NCI-H510A (cell line): ENCODE measurements at regions not wholly inside any gene's neighbourhood (a gene's known extent, or its start where the extent isn't known, plus 50 kb on each side); places are given as distances from the start of the nearest gene placed in this dataset.

ENCODE experiments used
- DNase-seq: peaks from one replicate; lab custom pipeline; 2025; lab: John Stamatoyannopoulos, UW

DNA sequence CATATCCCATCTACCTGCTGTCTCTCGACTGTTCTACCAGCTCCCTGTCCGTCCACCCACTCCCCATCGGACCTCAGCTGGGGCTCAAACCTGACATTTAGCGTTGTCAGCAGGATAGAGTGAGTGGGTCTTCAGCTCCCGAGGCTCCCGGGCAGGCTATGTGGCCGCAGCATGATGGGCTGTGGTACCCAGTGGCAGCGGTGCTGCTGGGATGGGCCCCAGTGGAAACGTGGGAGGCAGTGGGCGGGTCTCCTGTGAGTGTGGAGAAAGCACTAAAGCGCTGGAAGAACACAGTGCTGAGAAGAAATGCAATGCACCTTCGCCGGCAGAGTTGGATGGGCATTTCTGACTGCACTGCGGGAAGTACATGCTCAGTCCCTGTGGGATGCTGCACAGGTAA is 204.8 kb upstream of the SYT4 start:
- DNase-seq, result no peak

DNA sequence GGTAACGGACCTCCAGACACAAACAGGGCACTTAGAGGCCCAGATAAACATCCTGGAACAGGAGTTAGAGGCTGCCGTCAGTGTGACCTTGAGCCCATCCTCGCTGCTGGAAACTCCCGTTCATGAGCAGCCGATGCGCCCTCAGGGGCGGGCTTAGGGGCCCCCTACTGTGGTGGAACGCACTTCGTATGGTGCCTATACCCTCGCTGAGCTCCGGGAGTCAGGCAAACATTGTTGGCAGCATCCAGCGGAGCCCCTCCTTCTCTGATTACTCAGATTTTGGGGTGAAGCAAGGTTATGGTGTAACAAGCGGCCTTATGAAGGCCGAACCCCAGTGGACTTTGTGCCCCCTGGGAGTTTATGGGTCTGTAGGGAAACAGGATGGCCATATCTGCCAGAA is 205.3 kb upstream of the SYT4 start:
- no peak for DNase-seq

DNA sequence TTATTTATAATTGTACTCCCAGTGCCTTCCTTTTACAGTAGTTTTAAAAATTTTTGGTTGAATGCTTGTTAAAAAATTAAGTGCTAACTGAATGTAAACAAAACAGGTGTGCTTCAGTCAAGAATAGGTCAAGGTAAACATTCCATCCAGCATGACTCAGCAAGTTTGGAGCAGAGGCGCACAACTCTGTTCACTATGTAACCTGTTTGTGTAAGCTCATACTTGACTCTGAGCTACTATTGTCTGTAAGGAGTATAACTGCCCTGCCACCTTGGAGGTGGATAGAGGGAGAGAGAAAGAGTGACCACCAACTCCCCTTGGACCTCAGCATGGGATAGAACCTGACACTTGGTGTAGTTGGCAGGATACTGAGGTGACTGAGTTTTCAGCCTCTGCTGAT is 207.4 kb upstream of the SYT4 start:
- DNase-seq, result peak; percentile 42

DNA sequence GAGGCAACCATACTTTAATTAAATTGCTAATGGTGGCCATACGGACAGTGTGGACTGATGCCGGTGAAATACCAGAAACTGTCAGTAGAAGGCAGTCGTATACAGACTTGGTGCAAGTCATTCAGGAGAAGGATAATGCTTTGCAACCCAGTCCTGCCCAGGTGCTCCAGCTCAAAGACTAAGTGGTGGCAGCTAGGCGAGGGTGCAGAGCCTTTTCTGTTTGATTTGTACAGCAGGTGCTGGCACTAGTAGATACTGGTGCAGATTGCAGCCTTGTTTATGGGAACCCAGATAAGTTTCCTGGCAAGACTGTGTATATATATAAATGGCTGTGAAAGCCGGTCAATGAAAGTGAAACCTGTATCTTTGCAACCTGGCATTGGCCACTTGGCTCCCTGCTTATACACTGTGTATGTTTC is 208.3 kb upstream of the SYT4 start:
- peak; percentile 64 for DNase-seq

DNA sequence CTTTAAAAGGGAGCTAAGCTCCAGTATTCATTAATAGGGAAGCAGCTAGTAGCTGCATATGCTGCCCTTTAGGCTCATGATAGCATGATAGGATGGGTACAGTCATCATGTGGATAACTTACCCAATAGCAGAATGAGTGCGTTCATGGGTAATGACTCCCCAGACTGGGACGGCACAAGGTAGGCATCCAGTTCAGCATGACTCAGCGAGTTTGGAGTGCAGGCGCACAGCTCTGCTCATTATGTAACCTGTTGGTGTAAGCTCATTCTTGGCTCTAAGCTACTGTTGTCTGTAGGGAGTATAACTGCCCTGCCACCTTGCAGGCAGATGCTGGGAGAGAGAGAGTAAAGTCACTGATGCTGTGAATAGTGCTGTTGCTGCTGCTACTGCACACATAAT is 209.2 kb upstream of the SYT4 start:
- peak; percentile 14 for DNase-seq

DNA sequence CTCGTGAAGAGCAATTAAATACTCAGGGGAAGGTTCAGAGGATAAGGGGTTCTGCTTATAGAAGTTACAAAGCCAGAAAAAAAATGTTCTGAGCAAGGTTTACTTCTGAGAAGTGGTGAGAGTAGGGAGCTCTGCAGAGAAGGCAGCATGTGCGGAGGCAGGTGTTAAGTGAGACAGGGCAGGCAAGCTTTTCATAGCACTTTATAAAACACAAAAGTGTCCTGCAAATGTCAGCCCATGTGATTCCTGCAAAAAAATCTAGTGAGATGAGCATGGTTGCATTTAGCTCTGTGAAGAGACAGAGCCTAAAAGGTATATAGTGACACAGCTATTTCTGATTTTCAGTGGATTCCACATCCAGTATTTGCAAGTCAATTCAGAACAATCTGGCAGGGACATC is 223.8 kb upstream of the SYT4 start:
- no peak for DNase-seq

DNA sequence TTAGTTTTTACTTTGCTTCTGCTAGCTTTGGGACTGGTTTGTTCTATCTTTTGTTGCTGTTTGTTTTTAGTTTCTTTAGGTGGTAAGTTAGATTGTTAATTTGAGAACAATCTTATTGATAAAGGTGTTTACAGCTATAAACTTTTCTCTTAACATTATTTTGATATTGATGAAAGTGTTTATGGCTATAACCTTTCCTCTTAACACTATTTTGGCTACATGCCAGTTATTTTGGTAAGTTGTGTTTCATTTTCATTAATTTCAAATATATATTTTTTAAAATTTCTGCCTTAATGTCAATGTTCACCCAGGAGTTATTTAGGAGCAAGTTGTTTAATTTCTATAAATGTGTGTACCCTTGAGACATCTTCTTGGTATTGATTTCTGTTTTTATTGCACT is 229.6 kb upstream of the SYT4 start:
- no peak for DNase-seq

DNA sequence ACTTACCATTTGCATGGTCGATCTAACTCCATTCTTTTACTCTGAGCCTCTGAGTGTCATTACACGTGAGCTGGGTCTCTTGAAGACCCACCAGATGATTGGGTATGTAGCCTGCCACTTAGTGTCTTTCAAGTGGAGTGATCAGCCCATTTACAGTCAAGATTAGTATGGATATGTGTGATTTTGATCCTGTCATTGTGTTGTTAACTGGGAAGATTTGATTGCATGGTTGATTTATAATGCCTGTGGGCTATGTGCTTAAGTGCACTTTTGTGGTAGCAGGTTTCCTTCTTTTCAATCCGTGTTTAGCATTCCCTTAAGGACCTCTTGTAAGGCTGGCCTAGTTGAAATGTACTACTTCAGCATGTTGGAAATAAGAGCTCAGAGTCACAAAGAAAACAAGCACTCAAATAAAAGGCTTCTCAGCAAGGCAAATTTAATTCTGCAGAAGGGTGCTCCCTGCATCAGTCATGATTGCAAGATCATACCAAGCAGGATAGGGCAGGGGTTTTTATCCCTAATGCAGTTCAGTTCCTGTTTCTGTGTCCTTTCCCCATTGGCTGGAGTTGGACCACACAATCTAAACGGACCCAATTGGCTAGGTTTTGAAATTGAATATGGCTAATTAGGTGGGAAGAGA is 230.7 kb upstream of the SYT4 start:
- DNase-seq, result no peak

DNA sequence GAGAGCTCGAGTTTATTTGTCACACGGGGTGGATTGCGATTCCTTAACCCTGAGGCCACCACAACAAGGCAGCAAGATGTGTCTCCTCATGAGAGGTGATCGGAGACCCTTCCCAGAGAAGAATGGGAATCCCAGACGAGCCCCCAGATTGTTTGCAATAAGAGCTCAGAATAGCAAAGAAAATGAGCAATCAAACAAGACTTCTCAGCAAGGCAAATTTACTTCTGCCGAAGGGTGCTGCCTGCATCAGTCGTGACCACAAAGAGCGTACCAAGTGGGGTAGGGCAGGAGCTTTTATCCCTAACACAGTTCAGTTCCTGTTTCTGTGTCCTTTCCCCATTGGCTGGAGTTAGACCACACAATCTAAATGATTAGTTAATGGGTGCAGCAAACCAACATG is 237.5 kb upstream of the SYT4 start:
- no peak for DNase-seq

DNA sequence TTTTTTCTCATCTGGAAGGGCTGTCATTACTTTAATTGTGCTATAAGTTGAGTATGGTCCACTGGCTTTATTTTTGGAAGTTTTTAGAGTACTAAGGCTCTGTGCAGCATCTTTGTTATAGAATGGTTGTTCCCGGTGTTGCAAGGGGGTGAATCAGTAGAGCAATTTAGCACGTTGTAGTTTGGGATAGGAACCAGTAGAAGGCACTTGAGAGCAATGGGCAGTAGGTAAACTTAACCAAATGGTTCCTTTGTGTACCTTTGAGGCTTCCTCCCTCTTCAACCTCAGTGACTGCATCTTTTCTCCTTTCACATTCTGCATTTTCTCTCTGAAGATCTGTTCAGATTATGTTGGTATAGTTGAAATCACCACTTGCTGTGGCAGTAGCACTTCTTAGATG is 238.2 kb upstream of the SYT4 start:
- no peak for DNase-seq

DNA sequence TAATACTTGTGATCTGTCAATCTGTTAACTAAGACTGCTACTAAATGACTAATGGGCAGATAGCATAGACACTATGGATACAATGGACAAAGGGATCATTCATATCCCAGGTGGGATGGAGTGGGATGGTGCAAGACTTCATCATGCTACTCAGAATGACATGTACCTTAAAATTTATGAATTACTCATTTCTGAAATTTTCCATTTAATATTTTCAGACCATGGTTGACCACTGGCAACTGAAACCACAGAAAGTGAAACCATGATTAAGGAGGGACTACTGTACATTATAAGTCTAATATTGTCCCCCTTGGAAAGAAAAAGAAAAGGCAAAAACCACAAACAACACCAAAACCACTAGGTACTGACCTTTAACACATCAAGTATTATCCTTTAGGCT is 247.0 kb upstream of the SYT4 start:
- no peak for DNase-seq

DNA sequence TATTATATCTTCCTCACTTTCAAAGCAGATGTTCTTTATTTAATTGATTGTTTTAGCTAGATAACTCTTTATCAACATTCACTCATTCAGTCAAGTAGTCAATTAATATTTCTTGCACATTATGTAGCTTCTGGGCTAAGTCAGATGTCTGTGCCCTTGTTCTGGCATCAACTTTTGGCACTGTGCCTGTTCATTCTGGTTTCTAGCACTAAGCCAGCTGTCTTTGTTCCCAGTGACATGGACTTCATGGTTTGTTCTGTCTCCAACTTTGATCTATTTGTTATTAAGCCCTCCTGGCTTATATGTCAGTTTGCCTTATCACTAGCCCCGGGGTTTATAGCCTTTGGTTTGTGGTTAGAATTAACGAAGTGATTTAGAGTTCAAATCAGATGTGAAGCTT is 247.9 kb upstream of the SYT4 start:
- DNase-seq, result no peak

DNA sequence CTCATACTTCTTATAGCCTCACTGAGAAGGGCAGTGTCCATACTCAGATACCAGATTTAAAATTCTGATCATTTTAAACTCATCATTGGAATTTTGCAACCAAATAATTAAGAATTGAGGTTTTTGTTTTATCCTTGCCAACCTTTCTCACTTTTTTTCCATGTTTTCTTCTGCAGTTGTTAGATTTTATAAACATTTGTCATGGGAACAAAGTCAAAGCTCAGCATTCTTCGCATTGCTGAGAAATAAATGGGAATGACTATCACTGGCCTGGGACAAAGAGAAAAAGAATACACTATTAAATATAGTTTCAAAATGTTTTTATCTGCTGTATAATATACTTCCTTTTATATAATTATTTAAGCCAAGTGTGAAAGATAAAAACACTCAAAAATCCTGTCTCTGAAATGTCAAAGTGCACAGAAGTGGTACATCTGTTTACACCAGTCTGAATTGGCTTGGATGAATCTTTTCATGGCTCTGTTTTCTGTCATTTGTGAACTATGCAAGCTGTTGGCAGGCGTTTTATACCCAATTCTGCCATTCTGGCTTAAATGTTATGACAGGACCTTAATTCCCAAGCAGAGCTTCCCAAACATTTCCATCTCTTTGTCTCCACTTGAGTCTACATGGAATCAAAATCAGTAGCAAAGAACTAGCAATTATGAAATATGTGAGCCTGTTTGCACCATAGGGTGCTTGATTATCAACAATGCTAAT is 249.3 kb upstream of the SYT4 start:
- DNase-seq, result no peak

DNA sequence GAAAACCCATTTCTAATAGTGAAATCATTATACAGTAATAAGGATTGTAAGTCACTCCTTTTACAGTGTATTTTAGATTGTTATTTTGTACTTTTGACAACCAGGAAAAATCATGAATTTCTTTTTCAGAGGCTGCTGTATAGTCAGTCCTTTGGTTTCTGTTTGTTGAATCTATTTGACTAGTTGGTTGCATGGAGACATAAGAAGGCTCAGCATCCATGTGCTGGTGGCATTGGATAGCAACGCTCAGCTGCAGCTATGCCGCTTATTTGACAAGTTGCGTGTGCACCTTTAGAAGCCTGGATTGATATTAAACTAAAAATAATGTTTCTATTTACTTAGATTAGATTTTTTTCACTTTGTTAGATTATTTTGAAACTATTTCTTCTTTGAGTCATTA is 254.1 kb upstream of the SYT4 start:
- no peak for DNase-seq

DNA sequence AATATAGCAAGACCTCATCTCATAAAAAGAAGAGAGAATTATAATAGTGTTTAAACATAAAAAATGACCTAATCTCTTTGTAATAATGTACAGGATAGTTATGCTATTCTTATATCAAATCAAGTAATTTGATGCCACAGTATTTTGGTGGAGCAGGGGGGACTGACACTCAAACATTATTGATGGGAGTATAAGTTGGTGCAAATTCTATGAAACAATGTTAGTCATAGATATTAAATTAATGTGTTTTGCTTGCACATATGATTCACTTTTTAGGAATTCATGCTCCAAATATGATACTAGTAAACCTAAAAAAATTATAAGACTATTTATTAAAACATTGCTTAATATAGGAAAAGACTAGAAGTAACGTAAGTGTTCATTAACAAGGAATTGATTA is 256.1 kb upstream of the SYT4 start:
- no peak for DNase-seq

DNA sequence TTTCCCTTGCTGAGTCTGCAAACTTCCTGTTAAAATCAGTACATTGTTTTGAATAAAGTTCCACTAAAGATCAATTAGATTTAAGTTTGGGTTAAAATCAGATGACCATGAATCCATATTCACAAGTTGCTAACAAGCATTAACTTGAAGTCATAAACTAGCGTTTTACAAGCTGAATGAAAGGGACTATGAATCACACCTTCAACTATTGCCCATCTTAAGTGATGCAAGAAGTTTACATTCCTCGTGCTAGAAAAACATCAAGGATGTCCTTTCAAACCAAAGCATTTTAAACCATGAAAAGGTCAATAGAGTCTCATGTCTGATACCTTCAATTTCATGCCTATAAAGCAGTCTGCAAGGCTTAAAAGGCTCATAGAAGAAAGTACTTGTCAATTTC is 257.2 kb upstream of the SYT4 start:
- no peak for DNase-seq

DNA sequence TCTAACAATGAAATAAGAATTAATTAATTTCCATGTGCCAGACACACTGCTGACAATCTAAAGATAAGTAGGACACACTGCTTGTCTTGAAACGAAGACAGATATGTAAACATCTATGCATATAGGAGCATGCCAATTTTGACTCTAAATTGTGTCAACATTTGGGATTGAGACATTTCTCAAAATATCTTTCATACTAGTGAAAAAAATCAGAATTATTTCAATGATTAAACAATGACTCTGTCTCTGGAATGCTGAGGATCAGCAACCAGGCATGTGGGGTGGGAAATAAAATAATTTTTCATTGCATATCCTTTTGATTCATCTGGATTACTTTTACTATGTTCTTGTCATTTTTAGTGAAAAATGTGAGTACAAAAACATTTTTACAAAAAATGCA is 262.6 kb upstream of the SYT4 start:
- DNase-seq, result no peak

DNA sequence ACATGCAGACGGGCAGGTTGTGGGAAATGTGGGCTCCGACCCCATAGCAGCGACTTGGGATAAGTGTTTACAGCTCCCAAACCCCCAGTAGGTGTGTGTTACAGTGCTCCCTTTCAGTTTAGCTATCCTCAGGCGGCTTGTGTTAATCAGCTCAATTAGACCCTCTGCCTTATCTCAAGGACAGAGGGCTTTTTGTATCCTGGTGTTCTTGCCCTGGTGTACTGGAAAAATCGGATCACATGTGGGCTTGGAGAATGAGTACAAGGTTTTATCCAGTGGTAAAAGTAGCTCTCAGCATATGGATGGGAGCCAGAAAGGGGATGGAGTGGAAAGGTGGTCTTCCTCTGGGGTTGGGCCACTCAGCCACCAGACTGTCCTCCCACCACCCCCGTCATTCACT is 264.7 kb upstream of the SYT4 start:
- no peak for DNase-seq

DNA sequence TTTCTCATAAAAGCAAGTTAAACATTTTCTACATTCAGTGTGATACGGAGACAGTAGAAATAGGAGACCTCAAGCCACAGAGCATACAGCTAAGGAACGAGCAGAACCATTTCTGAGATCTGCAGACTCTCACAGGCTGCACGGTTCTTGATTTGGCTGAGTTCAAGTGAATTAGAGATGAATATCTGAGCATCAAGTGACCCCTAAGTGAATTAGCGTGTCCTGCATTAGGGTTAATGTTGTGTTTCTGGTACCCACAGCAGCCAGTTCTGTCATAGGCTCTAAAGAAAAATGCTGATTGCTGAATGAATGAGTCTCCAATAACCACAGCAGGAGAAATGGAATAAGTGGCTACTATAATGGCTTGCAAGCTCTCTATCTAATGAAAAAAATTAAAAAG is 265.9 kb upstream of the SYT4 start:
- no peak for DNase-seq

DNA sequence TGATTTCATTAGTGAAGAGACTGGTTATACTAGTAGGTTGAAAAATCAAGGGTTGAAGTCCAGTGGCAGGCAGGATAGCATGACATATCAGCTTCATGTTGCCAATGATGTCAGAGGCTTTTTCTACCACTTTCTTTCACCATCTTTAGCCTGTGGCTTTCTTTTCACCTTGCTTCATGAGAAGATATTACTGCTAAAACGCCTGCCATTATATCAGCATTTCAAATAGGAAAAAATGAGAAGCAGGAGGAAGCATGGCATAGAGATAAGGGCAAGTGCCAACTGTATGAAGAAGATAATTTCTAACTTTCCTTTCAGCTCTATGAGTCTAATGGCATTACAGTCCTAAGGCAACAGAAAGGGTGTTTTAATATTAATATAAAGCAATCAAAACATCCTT is 270.2 kb upstream of the SYT4 start:
- DNase-seq, result no peak

DNA sequence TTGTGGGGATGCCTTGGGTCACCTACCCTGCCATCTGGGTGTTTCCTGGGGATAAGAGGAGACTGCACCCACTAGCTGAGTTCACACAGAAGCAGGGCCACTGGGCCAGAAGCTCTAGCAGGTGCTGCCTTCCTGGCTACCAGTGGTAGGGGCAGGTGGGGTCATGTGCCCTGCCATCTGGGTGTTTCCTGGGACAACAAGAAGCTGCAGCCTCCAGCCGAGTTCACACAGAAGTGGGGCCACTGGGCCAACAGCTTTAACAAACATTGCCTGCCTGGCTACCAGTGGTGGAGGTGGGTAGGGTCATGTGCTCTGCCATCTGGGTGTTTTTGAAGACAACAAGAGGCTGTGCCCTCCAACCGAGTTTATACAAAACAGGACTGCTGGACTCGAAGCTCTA is 282.2 kb upstream of the SYT4 start:
- DNase-seq, result no peak

DNA sequence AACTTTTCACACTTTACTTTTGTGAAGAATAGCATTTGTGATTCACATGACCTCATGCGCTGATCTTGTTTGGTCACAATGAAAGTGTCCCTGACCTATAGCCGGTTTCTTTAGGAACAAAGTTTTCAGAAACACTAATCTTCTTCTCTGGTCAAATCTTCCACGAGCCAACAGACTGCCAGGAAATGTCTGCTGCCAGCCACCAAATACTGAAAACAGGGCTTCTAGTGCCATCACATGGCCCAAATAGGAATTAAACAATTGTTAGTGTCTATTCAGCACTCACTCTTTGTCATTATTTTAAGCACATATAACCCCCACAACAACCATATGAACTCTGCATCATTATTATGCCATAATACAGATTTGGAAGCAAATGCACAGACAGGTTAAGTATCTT is 286.5 kb upstream of the SYT4 start:
- DNase-seq, result no peak

DNA sequence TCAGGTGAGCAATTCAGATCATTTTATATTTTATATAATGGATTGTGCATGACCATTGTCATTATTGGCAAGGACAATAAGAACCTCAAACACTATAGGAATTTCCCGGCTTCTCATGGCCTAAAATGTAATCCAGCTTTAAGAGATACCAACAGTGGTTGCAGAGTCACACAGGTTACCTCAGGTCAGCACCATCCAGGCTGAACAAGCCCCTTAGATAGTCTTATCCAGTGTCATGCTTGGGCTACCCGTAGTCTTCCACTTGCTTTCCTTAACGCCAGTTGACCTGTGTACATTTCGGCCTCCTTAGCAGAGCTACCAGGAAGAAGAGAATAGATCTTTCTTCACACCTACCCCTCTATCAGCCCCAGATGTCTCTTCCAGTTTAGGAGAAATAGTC is 293.3 kb upstream of the SYT4 start:
- no peak for DNase-seq

DNA sequence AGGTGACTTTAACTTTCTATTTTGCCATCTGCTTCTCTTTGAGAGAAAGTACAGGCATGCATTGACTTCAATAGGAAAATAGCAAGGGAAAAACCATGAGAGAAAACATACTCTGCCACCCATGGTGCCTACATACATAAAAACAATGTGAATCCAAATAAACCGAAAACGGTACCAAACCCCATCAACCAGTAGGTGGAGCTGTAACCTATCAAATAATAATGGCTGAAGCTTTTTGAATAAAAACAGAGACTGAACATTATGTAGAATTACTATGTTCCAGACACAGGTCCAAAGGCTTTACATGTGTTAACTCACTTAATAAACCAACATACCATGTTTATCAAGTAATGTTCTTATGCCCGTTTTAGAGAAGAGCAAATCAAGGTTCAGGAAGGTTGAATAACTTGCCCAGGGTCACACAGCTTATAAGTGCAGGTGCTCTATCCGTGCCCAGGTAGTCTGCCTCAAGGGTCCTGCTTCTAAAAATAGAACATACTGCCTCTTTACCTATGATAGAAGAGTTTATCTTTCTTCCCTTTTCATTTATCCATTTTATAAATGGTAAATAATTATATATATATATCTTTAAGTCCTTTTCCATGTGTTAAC is 293.9 kb upstream of the SYT4 start:
- DNase-seq, result no peak
